Dermis blood vessel endothelial cell (primary cell): ENCODE measurements at regions not wholly inside any gene's neighbourhood (a gene's known extent, or its start where the extent isn't known, plus 50 kb on each side); places are given as distances from the start of the nearest gene placed in this dataset.

Experiments
- DNase-seq: peaks from one replicate; pipeline ENCODE4 v3.0.0; 2010

GRCh38 chr5:97405941-97406340 is 222.9 kb upstream of the RIOK2 start:
- no peak for DNase-seq

GRCh38 chr5:97406946-97407676 is 224.1 kb upstream of the RIOK2 start:
- no peak for DNase-seq

DNA sequence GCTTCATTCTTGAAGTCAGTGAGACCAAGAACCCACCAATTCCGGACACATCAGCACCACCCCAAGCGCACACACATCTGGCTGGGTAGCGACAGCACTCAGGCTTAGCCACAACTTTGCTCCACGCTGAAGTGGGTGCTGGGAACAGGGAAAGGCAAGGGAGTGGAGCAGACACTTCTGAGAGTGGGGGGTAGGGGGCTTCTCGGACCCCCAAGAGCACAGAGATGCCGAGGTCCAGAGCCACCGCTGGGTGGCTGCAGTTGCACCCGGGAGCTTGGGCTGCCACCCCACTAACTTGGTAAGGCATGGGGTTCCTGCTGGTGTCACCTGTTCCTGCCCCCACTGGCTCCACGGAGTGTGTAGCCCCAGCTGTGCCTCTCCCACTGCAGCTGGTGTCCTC is 225.3 kb upstream of the RIOK2 start:
- DNase-seq = no peak

DNA sequence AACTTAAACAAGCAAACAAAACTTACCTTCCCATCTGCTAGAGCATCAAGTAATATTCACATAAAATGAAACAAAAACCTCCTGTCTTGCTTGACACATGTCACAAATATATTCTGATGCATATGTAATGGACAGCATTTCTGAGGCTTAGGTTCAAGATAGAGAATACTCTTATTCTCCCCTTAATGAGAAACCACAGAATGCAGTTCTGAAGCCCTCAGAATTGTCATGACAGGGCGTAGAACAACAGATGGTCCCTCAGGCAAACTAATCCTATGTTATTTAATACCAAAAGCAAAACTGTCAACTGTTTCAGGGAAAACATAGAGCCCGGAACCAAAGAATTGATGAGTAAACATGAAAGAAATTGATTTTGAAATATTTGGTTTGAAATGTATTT is 229.9 kb upstream of the RIOK2 start:
- DNase-seq = no peak

GRCh38 chr5:97417986-97418385 is 234.9 kb upstream of the RIOK2 start:
- DNase-seq = no peak

- no peak for DNase-seq
Observed at GRCh38 chr5:97418462-97418861, 235.4 kb upstream of the RIOK2 start.

- DNase-seq = no peak
Observed at GRCh38 chr5:97420646-97421045, 237.6 kb upstream of the RIOK2 start.

GRCh38 chr5:97422678-97423077 is 239.6 kb upstream of the RIOK2 start:
- no peak for DNase-seq

DNA sequence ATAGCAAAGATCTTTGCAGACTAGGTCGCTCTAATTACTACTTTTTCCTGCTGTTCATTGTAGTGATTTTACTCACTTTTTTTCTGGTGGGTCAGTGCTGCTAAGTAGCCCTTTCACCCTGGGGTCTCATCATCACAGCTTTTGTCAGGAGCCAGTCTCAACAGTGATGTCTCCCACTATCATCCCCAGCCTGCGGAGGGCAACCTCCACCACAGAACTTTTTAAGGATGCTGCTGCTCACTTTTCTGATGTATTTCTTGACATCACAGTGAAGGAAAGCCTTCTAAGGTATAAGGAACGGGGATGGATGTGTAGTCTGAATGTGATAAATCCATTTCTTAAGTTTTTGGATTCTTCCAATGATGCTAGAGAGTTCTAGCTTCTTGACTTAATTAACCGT is 242.5 kb upstream of the RIOK2 start:
- DNase-seq = peak; percentile 39

DNA sequence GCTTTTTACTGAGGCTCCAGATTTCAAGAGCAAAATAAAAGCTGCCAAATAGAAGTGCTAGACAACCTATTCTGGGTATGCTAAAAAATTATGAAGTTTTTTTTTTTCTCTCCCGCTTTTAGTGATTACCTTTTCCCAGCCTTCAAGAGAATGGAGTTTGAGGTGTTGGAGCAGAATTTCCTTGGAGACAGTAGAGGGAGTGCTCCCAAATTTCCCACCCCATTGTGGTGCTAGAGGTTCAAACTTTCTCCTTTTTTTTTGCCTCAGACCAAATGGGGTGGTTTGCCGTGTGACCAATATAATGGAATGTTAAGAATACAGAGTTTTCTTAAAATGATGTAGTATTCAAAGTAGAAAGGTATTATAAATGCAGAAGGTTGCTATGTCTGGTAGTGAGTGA is 244.2 kb upstream of the RIOK2 start:
- no peak for DNase-seq

DNA sequence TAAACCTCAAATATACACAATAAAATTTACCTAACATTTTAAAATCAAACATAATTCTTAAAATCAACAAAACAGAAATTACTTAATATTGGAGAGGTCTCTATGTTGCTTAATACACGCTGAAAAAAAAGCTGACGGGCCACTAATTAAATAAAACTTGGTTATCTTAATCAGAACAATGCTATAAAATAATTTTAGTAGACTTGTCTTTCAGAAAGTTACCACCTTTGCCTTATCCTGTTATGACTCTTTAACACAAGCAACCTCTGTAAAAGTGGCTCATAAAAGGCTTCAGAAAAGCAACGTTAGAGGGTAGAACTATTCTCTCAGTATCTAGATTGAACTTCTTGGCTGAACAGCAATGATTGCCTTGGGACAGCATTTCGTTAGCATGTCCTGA is 251.0 kb upstream of the RIOK2 start:
- DNase-seq = no peak

- no peak for DNase-seq
Observed at GRCh38 chr5:97436405-97436804, 253.4 kb upstream of the RIOK2 start.

- DNase-seq = no peak
Observed at GRCh38 chr5:97443740-97444139, 260.7 kb upstream of the RIOK2 start.

DNA sequence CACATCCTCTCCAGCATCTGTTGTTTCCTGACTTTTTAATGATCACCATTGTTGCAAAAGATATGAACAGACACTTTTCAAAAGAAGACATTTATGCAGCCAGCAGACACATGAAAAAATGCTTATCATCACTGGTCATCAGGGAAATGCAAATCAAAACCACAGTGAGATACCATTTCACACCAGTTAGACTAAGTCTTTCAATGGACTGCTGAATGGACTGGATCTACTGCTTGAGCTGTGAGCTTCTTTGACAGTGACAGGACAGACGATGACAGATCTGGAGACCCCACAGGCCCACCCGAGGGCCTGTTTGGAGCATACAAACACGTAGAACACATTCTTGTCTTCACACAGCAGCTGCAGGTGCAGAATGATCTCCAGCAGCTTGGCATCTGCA is 266.1 kb upstream of the RIOK2 start:
- DNase-seq = no peak

GRCh38 chr5:97452646-97453045 is 269.6 kb upstream of the RIOK2 start:
- DNase-seq = no peak

DNA sequence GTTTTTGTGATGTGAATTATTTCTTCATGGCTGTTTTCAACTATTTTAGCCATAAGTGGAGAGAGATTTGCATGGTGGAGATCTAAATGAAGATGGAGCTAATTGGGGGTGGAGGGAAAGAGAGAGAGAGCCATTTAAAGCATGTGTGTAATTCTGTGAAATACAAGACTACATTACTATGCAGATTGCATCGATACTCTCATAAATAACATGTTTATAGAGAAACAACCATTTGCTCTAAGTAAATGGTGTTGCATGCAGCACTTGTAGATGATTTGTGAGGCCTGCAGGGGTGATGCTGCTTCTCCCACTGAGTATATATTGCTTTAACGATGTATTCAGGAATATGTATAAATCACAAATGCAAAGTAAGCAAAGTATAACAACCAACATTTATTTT is 270.2 kb upstream of the RIOK2 start:
- no peak for DNase-seq

GRCh38 chr5:97454015-97454414 is 271.0 kb upstream of the RIOK2 start:
- no peak for DNase-seq

DNA sequence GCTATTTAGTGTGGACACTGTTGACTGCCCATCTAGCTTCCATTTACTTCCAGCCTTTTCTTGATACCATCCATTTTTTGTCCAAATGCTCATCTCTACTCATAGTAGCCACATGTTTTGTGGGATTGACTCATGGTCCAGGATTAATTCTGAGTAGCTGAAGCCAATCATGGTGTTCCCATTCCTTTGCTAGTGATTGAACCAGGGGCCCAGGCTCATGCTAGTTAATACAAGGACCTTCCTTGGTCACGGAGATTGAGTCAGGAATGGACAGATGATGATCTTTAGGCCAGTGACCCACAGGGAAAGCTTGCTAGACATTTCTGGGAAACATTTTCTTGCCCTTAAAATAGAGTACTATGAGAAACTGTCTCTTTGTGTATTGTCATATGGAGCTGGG is 272.9 kb upstream of the RIOK2 start:
- DNase-seq = no peak

DNA sequence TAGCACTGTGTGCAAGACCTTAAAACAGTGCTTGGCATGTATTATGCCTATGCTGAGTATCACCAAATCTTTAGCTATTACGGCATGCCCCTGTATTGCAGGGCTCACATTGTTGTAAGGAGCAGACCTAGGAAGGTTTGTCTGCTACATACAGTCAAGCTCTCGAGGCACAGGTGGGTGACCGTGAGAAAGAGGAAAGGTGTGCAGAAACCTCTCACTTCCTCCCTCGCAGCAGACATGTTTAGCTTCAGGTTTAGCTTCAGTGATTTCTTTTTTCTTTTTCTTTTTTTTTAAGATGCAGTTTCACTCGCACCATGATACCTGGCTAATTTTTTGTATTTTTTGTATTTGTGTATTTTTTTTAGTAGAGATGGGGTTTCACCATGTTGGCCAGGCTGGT is 275.8 kb upstream of the RIOK2 start:
- no peak for DNase-seq

DNA sequence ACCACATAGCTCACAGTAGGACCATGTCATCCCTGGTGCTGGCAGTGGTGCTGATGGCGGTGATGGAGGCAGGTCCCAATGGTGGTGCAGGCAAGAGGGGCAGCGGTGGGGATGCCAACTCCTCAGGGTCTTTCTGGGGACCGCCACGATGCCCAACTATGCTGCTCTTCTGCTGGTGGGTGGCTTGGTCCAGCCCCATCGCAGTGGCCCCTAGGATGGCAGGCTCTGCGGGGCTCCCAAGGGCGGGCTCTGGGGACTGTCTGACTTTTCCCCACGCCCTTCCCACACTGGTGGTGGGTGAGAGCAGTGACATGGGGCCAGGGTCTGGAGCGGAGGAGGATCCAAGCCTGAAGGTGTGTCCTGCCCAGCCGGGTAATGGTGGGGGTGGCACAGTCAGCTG is 288.9 kb upstream of the RIOK2 start:
- DNase-seq = no peak

GRCh38 chr5:97475847-97476246 is 292.8 kb upstream of the RIOK2 start:
- no peak for DNase-seq

DNA sequence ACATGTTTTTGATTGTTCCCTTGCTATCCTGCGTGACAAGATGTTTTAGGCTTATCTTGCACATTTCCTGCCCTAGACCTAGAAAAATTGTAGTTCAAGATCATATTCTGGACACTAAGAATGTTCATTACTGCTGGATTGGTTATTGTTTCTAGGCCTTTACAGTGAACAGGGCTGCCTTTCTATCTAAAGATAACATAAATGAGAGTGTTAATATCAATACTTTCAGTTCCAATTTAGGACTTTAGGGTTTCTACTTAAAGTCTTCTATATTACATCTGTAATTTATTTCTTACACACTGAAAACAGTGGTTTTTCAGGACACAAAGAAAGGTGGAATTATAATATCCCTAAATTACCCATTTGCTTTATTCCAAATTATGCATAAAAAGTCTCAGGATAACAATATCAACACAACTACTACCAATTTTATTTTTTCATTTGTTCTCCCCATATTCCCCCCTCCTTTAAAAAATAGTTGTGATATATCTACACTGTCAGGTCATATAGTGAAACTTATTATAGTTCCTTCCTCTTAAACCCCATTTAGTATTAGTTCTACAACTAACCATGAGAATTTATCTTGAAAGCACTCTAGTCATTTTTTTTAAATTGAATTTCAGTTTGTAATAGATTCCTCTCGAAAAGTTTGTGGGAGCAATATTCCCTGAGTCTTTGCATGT is 293.9 kb upstream of the RIOK2 start:
- no peak for DNase-seq

DNA sequence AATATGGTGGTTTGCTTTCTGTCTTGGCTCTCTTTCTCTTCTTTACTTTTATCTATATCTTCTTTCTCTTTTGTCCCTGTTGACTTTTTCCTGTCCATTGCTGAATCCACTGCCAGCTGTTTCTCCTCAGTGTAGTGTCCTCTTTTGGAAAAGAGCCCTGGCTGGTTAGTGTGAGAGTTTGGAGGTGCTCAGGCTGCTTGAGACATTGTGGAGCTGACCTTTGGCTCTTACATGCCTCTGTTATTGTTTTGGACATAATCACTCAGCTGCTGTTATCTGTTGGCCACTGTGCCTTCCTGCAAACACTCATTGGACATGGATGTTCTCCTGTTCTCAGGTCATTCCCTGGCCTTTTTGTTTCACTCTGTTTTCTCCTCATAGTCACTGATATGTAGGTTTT is 295.4 kb upstream of the RIOK2 start:
- no peak for DNase-seq

DNA sequence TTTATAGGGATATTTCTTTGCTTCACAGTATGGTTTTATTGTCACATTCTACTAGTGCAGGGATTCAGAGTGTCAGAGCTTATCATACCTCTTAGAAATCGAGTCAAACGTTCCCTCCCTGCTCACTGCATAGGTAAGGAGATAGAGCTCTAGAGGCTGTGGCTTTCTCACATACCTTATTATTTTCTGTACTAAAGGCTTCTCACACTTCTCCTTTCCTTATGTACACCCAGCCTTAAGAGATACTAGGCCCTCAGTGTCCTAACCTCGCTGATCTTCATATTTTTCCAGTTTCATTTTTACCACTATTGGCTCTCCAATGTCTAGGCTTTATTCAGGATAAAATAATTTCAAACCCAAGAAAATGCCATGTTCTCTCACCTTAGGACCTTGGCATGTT is 297.3 kb upstream of the RIOK2 start:
- DNase-seq = no peak
